GM19397 (cell line): ENCODE measurements at regions not wholly inside any gene's neighbourhood (a gene's known extent, or its start where the extent isn't known, plus 50 kb on each side); places are given as distances from the start of the nearest gene placed in this dataset.

Experiments
- ATAC-seq: cut with Tn5 transposase; IDR thresholded peaks from one replicate; pipeline ENCODE4 v1.9.1; 2021; ENCODE audit warnings: mild to moderate bottlenecking, moderate library complexity; ENCODE audit not compliant: unreplicated experiment

- ATAC-seq: no peak
These were observed 137.0 kb upstream of the STXBP5 start for GRCh38 chr6:147067184-147067583.

- ATAC-seq: no peak
These were observed 132.4 kb upstream of the STXBP5 start for GRCh38 chr6:147071776-147072175.

- ATAC-seq: no peak
These were observed 128.8 kb upstream of the STXBP5 start for GRCh38 chr6:147075381-147075780.

GRCh38 chr6:147077251-147077650 is 127.0 kb upstream of the STXBP5 start:
- ATAC-seq: no peak

GRCh38 chr6:147078106-147078505 is 126.1 kb upstream of the STXBP5 start:
- no peak for ATAC-seq

GRCh38 chr6:147078602-147079001 is 125.6 kb upstream of the STXBP5 start:
- no peak for ATAC-seq

- no peak for ATAC-seq
These were observed 124.0 kb upstream of the STXBP5 start for GRCh38 chr6:147080225-147080624.

GRCh38 chr6:147081076-147081609 is 123.1 kb upstream of the STXBP5 start:
- ATAC-seq: no peak

GRCh38 chr6:147087641-147088040 is 116.6 kb upstream of the STXBP5 start:
- ATAC-seq: no peak

GRCh38 chr6:147088861-147089260 is 115.4 kb upstream of the STXBP5 start:
- no peak for ATAC-seq

- ATAC-seq: no peak
These were observed 108.9 kb upstream of the STXBP5 start for GRCh38 chr6:147095316-147095715.

GRCh38 chr6:147099974-147100373 is 104.2 kb upstream of the STXBP5 start:
- no peak for ATAC-seq

- no peak for ATAC-seq
These were observed 101.2 kb upstream of the STXBP5 start for GRCh38 chr6:147103007-147103406.

- ATAC-seq: no peak
These were observed 100.5 kb upstream of the STXBP5 start for GRCh38 chr6:147103694-147104093.

- ATAC-seq: no peak
These were observed 98.4 kb upstream of the STXBP5 start for GRCh38 chr6:147105786-147106185.

- no peak for ATAC-seq
These were observed 97.3 kb upstream of the STXBP5 start for GRCh38 chr6:147106759-147107401.

GRCh38 chr6:147108259-147108910 is 95.8 kb upstream of the STXBP5 start:
- ATAC-seq: no peak

GRCh38 chr6:147109707-147110106 is 94.5 kb upstream of the STXBP5 start:
- ATAC-seq: no peak

- ATAC-seq: no peak
These were observed 88.2 kb upstream of the STXBP5 start for GRCh38 chr6:147116056-147116455.

GRCh38 chr6:147117011-147117410 is 87.2 kb upstream of the STXBP5 start:
- ATAC-seq: no peak

GRCh38 chr6:147117580-147117979 is 86.6 kb upstream of the STXBP5 start:
- no peak for ATAC-seq

GRCh38 chr6:147119310-147119709 is 84.9 kb upstream of the STXBP5 start:
- no peak for ATAC-seq

GRCh38 chr6:147122823-147123222 is 81.4 kb upstream of the STXBP5 start:
- ATAC-seq: no peak
